ENCODE measurements at regions not wholly inside any gene's neighbourhood (a gene's known extent, or its start where the extent isn't known, plus 50 kb on each side); places are given as distances from the start of the nearest gene placed in this dataset.

GRCh38 chr2:128562471-128563347 is 244.0 kb upstream of the HS6ST1 start:
- H3K9me3 ChIP-seq = no peaks in the 10 kb centered on the region
- DNase-seq = no peak
- H3K4me1 ChIP-seq = no peaks in the 10 kb centered on the region
- no peak for TF ChIP-seq CTCF (IDR thresholded peaks at IDR 0.05; ENCODE audit: low read depth, low read length)
- no peaks in the 10 kb centered on the region for H3K27me3 ChIP-seq
- H3K4me3 ChIP-seq (ENCODE audit: low read depth, low read length) = no peak overlapping the region
- no peaks in the 10 kb centered on the region for H3K36me3 ChIP-seq

GRCh38 chr2:128563348-128563687 is 244.7 kb upstream of the HS6ST1 start:
- H3K4me3 ChIP-seq (ENCODE audit: low read depth, low read length) = no peak overlapping the region
- DNase-seq = no peak
- no peaks in the 10 kb centered on the region for H3K27me3 ChIP-seq
- no peaks in the 10 kb centered on the region for H3K9me3 ChIP-seq
- no peaks in the 10 kb centered on the region for H3K4me1 ChIP-seq
- no peak for TF ChIP-seq CTCF (IDR thresholded peaks at IDR 0.05; ENCODE audit: low read depth, low read length)
- H3K36me3 ChIP-seq = no peaks in the 10 kb centered on the region

GRCh38 chr2:128564131-128564530 is 245.5 kb upstream of the HS6ST1 start:
- H3K36me3 ChIP-seq = no peaks in the 10 kb centered on the region
- no peak for DNase-seq
- no peaks in the 10 kb centered on the region for H3K9me3 ChIP-seq
- H3K4me1 ChIP-seq = no peaks in the 10 kb centered on the region
- H3K27me3 ChIP-seq = no peaks in the 10 kb centered on the region
- TF ChIP-seq CTCF (IDR thresholded peaks at IDR 0.05; ENCODE audit: low read depth, low read length) = no peak
- H3K4me3 ChIP-seq (ENCODE audit: low read depth, low read length) = no peak overlapping the region

- H3K4me1 ChIP-seq = no peaks in the 10 kb centered on the region
- H3K27me3 ChIP-seq = no peaks in the 10 kb centered on the region
- no peaks in the 10 kb centered on the region for H3K9me3 ChIP-seq
- no peak for TF ChIP-seq CTCF (IDR thresholded peaks at IDR 0.05; ENCODE audit: low read depth, low read length)
- H3K36me3 ChIP-seq = no peaks in the 10 kb centered on the region
- no peak overlapping the region for H3K4me3 ChIP-seq (ENCODE audit: low read depth, low read length)
- no peak for DNase-seq
These were observed 245.9 kb upstream of the HS6ST1 start for GRCh38 chr2:128564551-128564950.

GRCh38 chr2:128565441-128565840 is 246.8 kb upstream of the HS6ST1 start:
- no peak for DNase-seq
- Histone ChIP-seq H3K4me1 (no peaks in the 10 kb centered on the region), H3K9me3 (no peaks in the 10 kb centered on the region), H3K4me3 (ENCODE audit: low read depth, low read length) (no peak overlapping the region), H3K36me3 (no peaks in the 10 kb centered on the region), H3K27me3 (no peaks in the 10 kb centered on the region)
- no peak for TF ChIP-seq CTCF (IDR thresholded peaks at IDR 0.05; ENCODE audit: low read depth, low read length)

GRCh38 chr2:128566671-128567070 is 248.0 kb upstream of the HS6ST1 start:
- H3K9me3 ChIP-seq = no peaks in the 10 kb centered on the region
- no peaks in the 10 kb centered on the region for H3K36me3 ChIP-seq
- H3K27me3 ChIP-seq = no peaks in the 10 kb centered on the region
- no peak for TF ChIP-seq CTCF (IDR thresholded peaks at IDR 0.05; ENCODE audit: low read depth, low read length)
- no peak overlapping the region for H3K4me3 ChIP-seq (ENCODE audit: low read depth, low read length)
- DNase-seq = no peak
- no peaks in the 10 kb centered on the region for H3K4me1 ChIP-seq
